HCT116 (cell line): ENCODE measurements at regions not wholly inside any gene's neighbourhood (a gene's known extent, or its start where the extent isn't known, plus 50 kb on each side); places are given as distances from the start of the nearest gene placed in this dataset.

Experiments used
- CEBPB ChIP-seq: IDR thresholded peaks from 2 replicates; pipeline ENCODE4 v1.6.1; 2012; ENCODE audit warnings: low read depth
- EZH2phosphoT487 ChIP-seq: fragments of 200-600 bp; IDR thresholded peaks from 2 replicates; pipeline ENCODE4 v1.6.1; 2018; ENCODE audit warnings: antibody characterized with exemption, borderline replicate concordance
- JUND ChIP-seq: IDR thresholded peaks from 2 replicates; pipeline ENCODE4 v1.6.1; 2012
- POLR2A ChIP-seq: IDR thresholded peaks from 2 replicates; pipeline ENCODE4 v1.7.0; 2011; ENCODE audit warnings: borderline replicate concordance; ENCODE audit not compliant: insufficient read depth, insufficient read length; ENCODE audit errors: extremely low read depth
- TCF7L2 ChIP-seq: IDR thresholded peaks from 2 replicates; pipeline ENCODE4 v1.7.0; 2011; ENCODE audit warnings: borderline replicate concordance, inconsistent platforms; ENCODE audit not compliant: insufficient read depth, insufficient read length; ENCODE audit errors: extremely low read depth
- ZNF274 ChIP-seq: fragments of 200-500 bp; sonication (Bioruptor generic); IDR thresholded peaks from 2 replicates; pipeline ENCODE4 v1.6.1; 2014; ENCODE audit warnings: mild to moderate bottlenecking, low read depth, low read length, inconsistent platforms
- TF ChIP-seq, protein P1 (sequence below): IDR thresholded peaks from 2 replicates; pipeline ENCODE4 v1.6.1; 2011; ENCODE audit warnings: mild to moderate bottlenecking, low read length, moderate library complexity; ENCODE audit not compliant: insufficient replicate concordance; ENCODE audit errors: extremely low read depth
- TF ChIP-seq, protein P2 (sequence below), 3 experiments: fragments of 200-600 bp in 1 of 3; sonication (generic) in 1 of 3; IDR thresholded peaks in 2 of 3; conservative IDR thresholded peaks in 1 of 3; 2 replicates each; pipeline ENCODE4 v1.5.1; 2012 to 2017; ENCODE audit warnings: low read depth in 2 of 3, low read length in 2 of 3, antibody characterized with exemption in 1 of 3, borderline replicate concordance in 1 of 3, control low read depth in 1 of 3, mild to moderate bottlenecking in 1 of 3, mixed read lengths in 1 of 3, mixed run types in 1 of 3, moderate library complexity in 1 of 3; ENCODE audit not compliant: insufficient read depth in 1 of 3
- TF ChIP-seq, protein P3 (sequence below): IDR thresholded peaks from 2 replicates; pipeline ENCODE4 v1.6.1; 2012

DNA sequence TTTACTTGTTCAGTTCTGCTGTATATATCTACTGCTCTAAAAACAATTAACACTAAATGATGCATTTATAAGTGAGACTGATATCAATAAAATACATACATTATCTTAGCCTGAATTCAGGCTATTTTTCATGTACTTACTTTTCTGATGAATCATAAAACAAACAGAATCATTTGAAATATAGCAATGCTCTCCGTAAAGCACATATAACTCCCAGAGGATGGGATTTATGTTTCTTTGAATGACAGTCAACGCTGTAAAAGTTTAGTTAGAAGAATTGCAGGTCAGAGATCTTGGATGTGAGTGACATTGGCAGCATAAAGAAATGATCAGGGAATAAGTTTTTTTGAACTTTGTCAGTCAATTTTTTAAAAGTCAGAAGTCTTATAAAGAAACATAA, 740.2 kb upstream of the NOVA1 start:
- TF ChIP-seq EZH2phosphoT487 (no peak), POLR2A (no peak), TCF7L2 (no peak), CEBPB (no peak), JUND (no peak), ZNF274 (no peak)
- TF ChIP-seq, protein P1, sequence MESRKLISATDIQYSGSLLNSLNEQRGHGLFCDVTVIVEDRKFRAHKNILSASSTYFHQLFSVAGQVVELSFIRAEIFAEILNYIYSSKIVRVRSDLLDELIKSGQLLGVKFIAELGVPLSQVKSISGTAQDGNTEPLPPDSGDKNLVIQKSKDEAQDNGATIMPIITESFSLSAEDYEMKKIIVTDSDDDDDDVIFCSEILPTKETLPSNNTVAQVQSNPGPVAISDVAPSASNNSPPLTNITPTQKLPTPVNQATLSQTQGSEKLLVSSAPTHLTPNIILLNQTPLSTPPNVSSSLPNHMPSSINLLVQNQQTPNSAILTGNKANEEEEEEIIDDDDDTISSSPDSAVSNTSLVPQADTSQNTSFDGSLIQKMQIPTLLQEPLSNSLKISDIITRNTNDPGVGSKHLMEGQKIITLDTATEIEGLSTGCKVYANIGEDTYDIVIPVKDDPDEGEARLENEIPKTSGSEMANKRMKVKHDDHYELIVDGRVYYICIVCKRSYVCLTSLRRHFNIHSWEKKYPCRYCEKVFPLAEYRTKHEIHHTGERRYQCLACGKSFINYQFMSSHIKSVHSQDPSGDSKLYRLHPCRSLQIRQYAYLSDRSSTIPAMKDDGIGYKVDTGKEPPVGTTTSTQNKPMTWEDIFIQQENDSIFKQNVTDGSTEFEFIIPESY: no peak
- TF ChIP-seq, protein P2, sequence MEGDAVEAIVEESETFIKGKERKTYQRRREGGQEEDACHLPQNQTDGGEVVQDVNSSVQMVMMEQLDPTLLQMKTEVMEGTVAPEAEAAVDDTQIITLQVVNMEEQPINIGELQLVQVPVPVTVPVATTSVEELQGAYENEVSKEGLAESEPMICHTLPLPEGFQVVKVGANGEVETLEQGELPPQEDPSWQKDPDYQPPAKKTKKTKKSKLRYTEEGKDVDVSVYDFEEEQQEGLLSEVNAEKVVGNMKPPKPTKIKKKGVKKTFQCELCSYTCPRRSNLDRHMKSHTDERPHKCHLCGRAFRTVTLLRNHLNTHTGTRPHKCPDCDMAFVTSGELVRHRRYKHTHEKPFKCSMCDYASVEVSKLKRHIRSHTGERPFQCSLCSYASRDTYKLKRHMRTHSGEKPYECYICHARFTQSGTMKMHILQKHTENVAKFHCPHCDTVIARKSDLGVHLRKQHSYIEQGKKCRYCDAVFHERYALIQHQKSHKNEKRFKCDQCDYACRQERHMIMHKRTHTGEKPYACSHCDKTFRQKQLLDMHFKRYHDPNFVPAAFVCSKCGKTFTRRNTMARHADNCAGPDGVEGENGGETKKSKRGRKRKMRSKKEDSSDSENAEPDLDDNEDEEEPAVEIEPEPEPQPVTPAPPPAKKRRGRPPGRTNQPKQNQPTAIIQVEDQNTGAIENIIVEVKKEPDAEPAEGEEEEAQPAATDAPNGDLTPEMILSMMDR (IDR thresholded peaks at IDR 0.05 in 2 of 3, conservative IDR thresholded peaks at IDR 0.05 in 1 of 3; ENCODE audit: borderline replicate concordance in 1 of 3, insufficient read depth in 1 of 3, low read depth in 2 of 3, low read length in 2 of 3): no peak
- TF ChIP-seq, protein P3, sequence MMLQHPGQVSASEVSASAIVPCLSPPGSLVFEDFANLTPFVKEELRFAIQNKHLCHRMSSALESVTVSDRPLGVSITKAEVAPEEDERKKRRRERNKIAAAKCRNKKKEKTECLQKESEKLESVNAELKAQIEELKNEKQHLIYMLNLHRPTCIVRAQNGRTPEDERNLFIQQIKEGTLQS: no peak
